ENCODE measurements at regions not wholly inside any gene's neighbourhood (a gene's known extent, or its start where the extent isn't known, plus 50 kb on each side); places are given as distances from the start of the nearest gene placed in this dataset.

- no peaks in the 10 kb centered on the region for H3K9me3 ChIP-seq (ENCODE audit: control insufficient read depth in 1 of 2, insufficient read depth in 1 of 2, low read depth in 1 of 2, low read length in 2 of 2)
- H3K27me3 ChIP-seq (ENCODE audit: insufficient read depth, low read length), result peaks cover 23% of the 10 kb centered on the region; the same call in 1 of the 2 replicates
- no peaks in the 10 kb centered on the region for H3K9me2 ChIP-seq (ENCODE audit: insufficient read depth)
- H3K4me3 ChIP-seq (replicated peaks in 1 of 2; ENCODE audit: low read depth in 1 of 2, low read length in 2 of 2), result no peak overlapping the region
- H2AFZ ChIP-seq (ENCODE audit: low read depth, low read length, poor library complexity, severe bottlenecking), result no peak overlapping the region
- no peak for DNase-seq (ENCODE audit: low read depth, low spot score)
- H3K4me1 ChIP-seq (ENCODE audit: control insufficient read depth in 1 of 2, insufficient read depth in 2 of 2, low read length in 2 of 2), result no peaks in the 10 kb centered on the region
- no peak overlapping the region for H3K27ac ChIP-seq (ENCODE audit: low read depth, low read length)
- ATAC-seq, result no peak
- no peak overlapping the region for H3K4me2 ChIP-seq (ENCODE audit: low read length)
- H3K79me2 ChIP-seq (ENCODE audit: insufficient read depth, low read length), result no peaks in the 10 kb centered on the region
- H4K20me1 ChIP-seq (ENCODE audit: insufficient read depth), result no peaks in the 10 kb centered on the region; the same call in 1 of the 2 replicates
- BruUV-seq (replicated peaks), result no TSS peak
- RAD21 ChIA-PET (ENCODE audit: low non-redundant PET in 1 of 2, low total read pairs in 2 of 2, uncharacterized antibody in 2 of 2, unreplicated experiment in 2 of 2), result interaction anchor here in 1 of 2 experiments (0.6 kb wide), 1 partner anchor 490 kb away, joined by 3 read pairs; no protein-coding TSS in a partner anchor
- POLR2A ChIA-PET, result no interaction called here
- no peak overlapping the region for H3K9ac ChIP-seq (ENCODE audit: low read length)
- intact Hi-C loops (cut with micrococcal nuclease), result no loop called here
- CTCF ChIA-PET, result interaction anchor here (1.5 kb wide), 1 partner anchor 462 kb away, joined by 3 read pairs; no protein-coding TSS in a partner anchor
- TF ChIP-seq CTCF (IDR thresholded peaks at IDR 0.05 in 2 of 3, conservative IDR thresholded peaks at IDR 0.05 in 1 of 3; ENCODE audit: borderline replicate concordance in 1 of 3, insufficient read depth in 1 of 3, low read depth in 2 of 3, low read length in 2 of 3), result no peak
- TF ChIP-seq CEBPB (IDR thresholded peaks at IDR 0.05; ENCODE audit: low read depth), result no peak
- TF ChIP-seq EZH2phosphoT487 (IDR thresholded peaks at IDR 0.05; ENCODE audit: borderline replicate concordance), result no peak
- TF ChIP-seq ZBTB33 (IDR thresholded peaks at IDR 0.05; ENCODE audit: extremely low read depth, insufficient replicate concordance, low read length), result no peak
- no peak for TF ChIP-seq FOSL1 (IDR thresholded peaks at IDR 0.05; ENCODE audit: low read depth)
- no peak for TF ChIP-seq REST (IDR thresholded peaks at IDR 0.05; ENCODE audit: low read depth)
- no peak for TF ChIP-seq JUND (IDR thresholded peaks at IDR 0.05)
- no peak for TF ChIP-seq ELF1 (IDR thresholded peaks at IDR 0.05; ENCODE audit: borderline replicate concordance, low read depth)
- TF ChIP-seq EZH2 (IDR thresholded peaks at IDR 0.05), result no peak
- no peaks in the 10 kb centered on the region for H3K36me3 ChIP-seq (ENCODE audit: control insufficient read depth in 1 of 2, insufficient read depth in 2 of 2, low read length in 2 of 2)
These were observed 143.5 kb downstream of the ANKRD60 start for GRCh38 chr20:58084966-58085365.

Data from HCT116 (cell line).